GM19351 (cell line): ENCODE measurements at regions not wholly inside any gene's neighbourhood (a gene's known extent, or its start where the extent isn't known, plus 50 kb on each side); places are given as distances from the start of the nearest gene placed in this dataset.

ENCODE experiments used
- ATAC-seq: cut with Tn5 transposase; IDR thresholded peaks from one replicate; pipeline ENCODE4 v1.9.1; 2021; ENCODE audit warnings: mild to moderate bottlenecking, moderate library complexity; ENCODE audit not compliant: unreplicated experiment

- ATAC-seq: no peak
Observed at GRCh38 chr4:45119376-45119775, 393.0 kb upstream of the GNPDA2 start.

GRCh38 chr4:45102716-45103115 lies 376.4 kb upstream of the GNPDA2 start:
- no peak for ATAC-seq

GRCh38 chr4:45100956-45101818 lies 374.8 kb upstream of the GNPDA2 start:
- no peak for ATAC-seq

GRCh38 chr4:45099471-45099870 lies 373.1 kb upstream of the GNPDA2 start:
- no peak for ATAC-seq

GRCh38 chr4:45094684-45095083 lies 368.3 kb upstream of the GNPDA2 start:
- ATAC-seq: no peak

GRCh38 chr4:45082101-45082500 lies 355.7 kb upstream of the GNPDA2 start:
- no peak for ATAC-seq

GRCh38 chr4:45079616-45080015 lies 353.3 kb upstream of the GNPDA2 start:
- ATAC-seq: no peak

GRCh38 chr4:45078201-45078600 lies 351.8 kb upstream of the GNPDA2 start:
- ATAC-seq: no peak

GRCh38 chr4:45072981-45073380 lies 346.6 kb upstream of the GNPDA2 start:
- ATAC-seq: peak; percentile 66

- no peak for ATAC-seq
Observed at GRCh38 chr4:45064741-45065140, 338.4 kb upstream of the GNPDA2 start.

GRCh38 chr4:45063696-45064095 lies 337.3 kb upstream of the GNPDA2 start:
- no peak for ATAC-seq

- ATAC-seq: no peak
Observed at GRCh38 chr4:45062935-45063545, 336.7 kb upstream of the GNPDA2 start.

GRCh38 chr4:45043911-45044310 lies 317.6 kb upstream of the GNPDA2 start:
- no peak for ATAC-seq

GRCh38 chr4:45036677-45037076 lies 310.3 kb upstream of the GNPDA2 start:
- no peak for ATAC-seq

- ATAC-seq: no peak
Observed at GRCh38 chr4:45033676-45034419, 307.5 kb upstream of the GNPDA2 start.

- ATAC-seq: no peak
Observed at GRCh38 chr4:45030059-45030458, 303.7 kb upstream of the GNPDA2 start.

- ATAC-seq: no peak
Observed at GRCh38 chr4:45007508-45007907, 281.2 kb upstream of the GNPDA2 start.

GRCh38 chr4:45006078-45006477 lies 279.7 kb upstream of the GNPDA2 start:
- no peak for ATAC-seq

GRCh38 chr4:45004847-45005565 lies 278.6 kb upstream of the GNPDA2 start:
- no peak for ATAC-seq

GRCh38 chr4:45004326-45004725 lies 278.0 kb upstream of the GNPDA2 start:
- no peak for ATAC-seq

- no peak for ATAC-seq
Observed at GRCh38 chr4:44996276-44996845, 270.0 kb upstream of the GNPDA2 start.
